Neural cell (in vitro differentiated cells): ENCODE measurements at regions not wholly inside any gene's neighbourhood (a gene's known extent, or its start where the extent isn't known, plus 50 kb on each side); places are given as distances from the start of the nearest gene placed in this dataset.

Source experiments
- CTCF ChIP-seq: fragments of 450-650 bp; IDR thresholded peaks from 2 replicates; pipeline ENCODE4 v1.5.1; 2014; ENCODE audit warnings: antibody characterized with exemption, mild to moderate bottlenecking, moderate library complexity; ENCODE audit not compliant: poor library complexity, severe bottlenecking
- TAF1 ChIP-seq: IDR thresholded peaks from 2 replicates; pipeline ENCODE4 v1.6.1; 2012; ENCODE audit warnings: low read depth

DNA sequence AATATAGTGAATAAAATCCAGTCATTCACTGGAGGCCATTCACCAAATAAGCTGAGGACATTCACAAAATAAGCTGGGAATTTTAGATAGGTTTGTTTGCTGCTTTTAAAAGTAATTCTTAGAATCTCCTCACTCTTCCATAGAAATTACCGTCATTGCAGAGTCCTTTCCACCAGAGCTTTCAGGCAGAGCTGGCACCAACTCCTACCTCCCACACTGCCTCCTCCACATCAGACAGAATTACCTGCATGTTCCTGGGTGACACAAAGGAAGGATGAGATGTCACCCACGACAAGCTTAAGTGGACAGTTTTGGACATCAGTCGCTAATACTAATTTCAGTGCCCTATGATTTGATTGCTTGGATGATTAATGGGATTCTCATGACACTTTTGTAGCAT is 1113.2 kb downstream of the IGSF11 start:
- no peak for TF ChIP-seq CTCF
- TF ChIP-seq TAF1, result no peak
